Uterus (tissue), 2 donors: ENCODE measurements at regions not wholly inside any gene's neighbourhood (a gene's known extent, or its start where the extent isn't known, plus 50 kb on each side); places are given as distances from the start of the nearest gene placed in this dataset.

Source experiments
- CTCF ChIP-seq, 4 experiments: fragments of 200-600 bp in 2 of 4; fragments of 450-650 bp in 2 of 4; sonication (generic) in 2 of 4; IDR thresholded peaks; one replicate each; pipeline ENCODE4 v1.5.1; 2016 to 2019; ENCODE audit warnings: antibody characterized with exemption in 4 of 4, mild to moderate bottlenecking in 2 of 4, moderate library complexity in 1 of 4
- POLR2A ChIP-seq, 2 donors: fragments of 450-650 bp; IDR thresholded peaks; one replicate each; pipeline ENCODE4 v1.6.1; 2016; ENCODE audit warnings: antibody characterized with exemption in 2 of 2, mild to moderate bottlenecking in 1 of 2, moderate library complexity in 1 of 2

GRCh38 chr4:15173251-15173650 lies 171.0 kb downstream of the CPEB2 start:
- TF ChIP-seq CTCF (IDR thresholded peaks at IDR 0.05): no peak
- TF ChIP-seq POLR2A (IDR thresholded peaks at IDR 0.05): no peak
